SHP77 treated with DMSO at 0.1 percent for 48 hours (cell line): ENCODE measurements at regions not wholly inside any gene's neighbourhood (a gene's known extent, or its start where the extent isn't known, plus 50 kb on each side); places are given as distances from the start of the nearest gene placed in this dataset.
"Not testable (repeated sequence)": the region's sequence is repeated elsewhere in the genome, so short reads cannot be mapped to it uniquely, and the experiment has no call there.

Source experiments
- DNase-seq: peaks from one replicate; lab custom pipeline; 2025; lab: John Stamatoyannopoulos, UW

DNA sequence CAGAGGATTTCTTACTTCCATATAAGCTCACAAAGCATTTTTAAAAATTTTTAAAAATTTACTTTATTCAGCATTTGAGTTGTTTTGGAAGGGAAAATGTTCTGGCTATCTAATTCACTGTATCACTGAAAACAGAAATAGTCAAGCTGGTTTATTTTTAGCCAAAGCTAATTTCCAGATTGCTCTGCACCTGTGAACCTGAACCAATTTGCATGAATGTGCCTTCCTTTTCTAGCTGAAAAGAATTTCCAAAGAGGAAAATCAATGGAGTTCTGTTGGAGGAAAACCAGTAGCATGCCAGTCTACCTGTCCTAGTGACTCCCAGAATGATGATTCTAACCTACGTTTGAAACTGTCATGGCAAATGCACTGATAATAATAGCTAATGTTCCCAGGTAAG is 134.2 kb upstream of the LIPC start:
- DNase-seq, result no peak

DNA sequence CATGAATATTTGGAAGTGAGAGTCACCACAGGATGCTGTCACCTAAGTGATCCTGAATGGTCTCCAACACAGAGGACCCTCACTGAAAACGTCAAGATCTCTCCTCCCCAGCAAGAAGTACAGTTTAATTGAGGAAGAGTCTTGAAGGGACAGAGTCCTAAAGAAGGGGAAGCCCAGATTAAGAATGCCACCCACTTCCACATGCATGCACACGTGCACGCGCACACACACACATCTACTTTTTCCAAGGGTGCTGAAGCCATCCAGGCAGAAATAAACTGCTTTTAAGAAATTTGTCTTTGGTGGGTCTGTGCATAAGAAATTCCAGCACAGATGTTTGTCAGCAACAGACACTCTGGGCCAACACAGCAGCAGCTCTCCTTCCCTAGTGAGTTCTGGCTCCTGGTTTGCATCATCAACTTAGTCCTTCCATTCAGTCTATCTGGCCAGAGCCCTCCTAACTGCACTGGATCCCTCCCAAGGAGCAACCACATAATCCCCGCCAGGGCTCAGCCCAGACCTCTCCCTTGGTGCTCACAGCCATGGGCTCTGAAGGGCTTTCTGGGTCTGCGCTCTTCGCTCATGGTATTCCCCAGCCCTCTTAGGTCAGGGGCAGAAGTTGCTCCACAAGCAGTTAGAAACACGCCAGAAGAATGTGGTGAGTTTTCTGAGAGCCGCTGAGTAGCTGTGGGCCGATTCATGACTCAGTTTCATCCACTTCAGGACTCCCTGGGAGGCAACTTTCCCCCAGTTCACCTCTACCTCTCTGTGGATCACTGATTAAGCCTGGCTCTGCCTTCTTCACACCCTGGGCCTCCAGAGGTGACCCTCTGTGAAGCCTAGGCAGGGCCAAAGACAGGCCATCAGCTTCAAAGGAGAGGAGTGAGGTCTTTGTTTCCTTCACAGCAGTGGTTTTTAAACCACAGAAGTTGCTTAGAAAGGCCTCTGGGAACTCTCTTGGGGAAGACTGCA is 132.6 kb upstream of the LIPC start:
- DNase-seq, result no peak

DNA sequence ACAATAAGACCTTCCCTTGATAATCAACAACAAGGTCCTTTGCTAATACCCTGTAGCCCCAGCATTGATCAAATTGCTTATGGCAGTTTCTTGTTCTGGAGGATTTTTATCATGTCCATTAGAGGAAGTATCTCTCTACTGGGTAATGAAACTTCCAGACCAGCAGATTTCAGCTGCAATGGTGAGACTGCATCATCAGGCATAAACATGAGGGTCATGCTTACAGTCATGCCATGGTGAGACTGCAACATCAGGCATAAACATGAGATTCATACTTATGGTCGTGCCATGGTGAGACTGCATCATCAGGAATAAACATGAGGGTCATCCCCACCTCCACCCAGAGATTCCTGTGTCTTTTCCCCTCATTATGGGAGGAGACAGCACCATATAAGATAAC is 129.0 kb upstream of the LIPC start:
- DNase-seq, result no peak

DNA sequence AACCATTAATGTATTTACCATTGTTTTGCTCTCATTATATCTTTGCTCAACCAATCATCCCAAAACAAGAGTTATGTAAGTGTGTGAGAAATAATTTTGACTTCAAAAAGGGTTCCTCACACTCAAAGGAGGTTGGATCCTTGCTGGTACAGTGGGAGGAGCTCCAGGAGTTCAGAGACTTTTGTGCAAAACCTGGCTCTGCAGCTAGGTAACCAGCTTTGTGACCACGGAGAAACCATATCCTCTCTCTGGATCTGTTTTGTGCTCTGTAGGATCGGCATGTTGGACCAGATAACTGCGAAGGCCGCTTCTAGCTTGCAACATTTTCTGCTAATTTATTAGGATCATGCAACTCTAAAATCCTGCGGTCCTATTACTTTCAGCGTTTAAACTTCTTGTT is 128.6 kb upstream of the LIPC start:
- DNase-seq, result no peak

DNA sequence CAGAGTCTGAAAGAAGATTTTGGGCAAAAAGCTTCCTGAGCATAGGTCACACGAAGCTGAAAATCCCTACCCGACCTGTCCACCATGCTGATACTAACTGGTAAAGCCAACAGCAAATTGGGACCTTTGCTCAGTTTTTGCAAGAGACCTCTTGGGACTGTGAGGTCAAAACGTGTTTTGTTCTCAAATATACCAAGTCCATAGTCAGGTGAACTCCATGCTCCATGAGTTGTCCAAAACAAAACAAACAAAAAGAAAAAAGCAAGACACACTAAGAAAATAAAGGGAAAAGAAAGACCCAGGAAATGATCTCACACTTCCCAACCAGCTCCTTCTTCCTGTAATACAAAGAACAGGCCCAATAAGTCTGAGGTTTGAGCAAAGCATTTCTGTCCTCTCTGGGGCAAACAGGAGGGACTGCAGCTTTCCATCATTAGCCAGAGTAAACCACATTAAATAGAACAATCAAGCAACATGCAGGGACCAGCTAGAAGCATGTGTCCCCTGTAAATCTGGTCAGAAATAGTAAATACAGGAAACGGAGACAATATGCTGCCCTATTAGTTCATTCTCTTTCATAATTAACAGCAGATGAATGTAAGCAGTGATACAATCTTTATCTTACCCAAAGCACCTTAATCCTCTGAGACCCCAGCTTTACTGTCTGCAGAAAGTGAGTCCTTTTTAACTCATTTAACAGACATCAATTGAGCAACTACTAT is 125.0 kb upstream of the LIPC start:
- no peak for DNase-seq

DNA sequence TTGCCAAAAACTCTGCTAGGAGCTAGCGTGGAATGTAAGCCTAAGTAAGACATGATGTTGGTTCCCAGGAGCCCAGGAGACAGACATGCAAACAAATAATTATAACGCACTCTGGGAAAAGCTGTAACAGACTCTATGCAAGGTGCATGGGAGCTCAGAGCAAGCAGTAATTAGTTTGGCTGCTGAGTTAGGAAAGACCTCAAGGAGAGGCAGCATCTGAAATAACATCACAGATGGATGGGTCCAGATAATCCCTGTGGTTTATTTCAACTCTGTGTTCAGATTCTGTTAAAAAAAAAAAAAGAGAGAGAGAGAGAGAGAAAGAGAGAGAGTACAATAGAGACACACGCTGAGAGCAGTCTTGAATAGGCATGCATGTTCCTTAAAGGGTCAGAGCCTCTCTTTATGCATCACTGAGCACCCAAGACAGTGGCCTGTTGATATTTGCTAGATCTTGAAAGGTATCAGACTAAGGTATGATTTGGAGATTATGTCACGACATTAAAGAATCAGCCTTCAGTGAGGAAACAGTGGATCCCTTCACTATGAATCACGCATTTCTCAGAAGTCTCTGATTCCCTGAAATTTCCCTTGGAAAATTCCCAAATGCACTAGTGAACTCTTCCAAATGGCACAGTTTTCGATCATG is 124.4 kb upstream of the LIPC start:
- no peak for DNase-seq

DNA sequence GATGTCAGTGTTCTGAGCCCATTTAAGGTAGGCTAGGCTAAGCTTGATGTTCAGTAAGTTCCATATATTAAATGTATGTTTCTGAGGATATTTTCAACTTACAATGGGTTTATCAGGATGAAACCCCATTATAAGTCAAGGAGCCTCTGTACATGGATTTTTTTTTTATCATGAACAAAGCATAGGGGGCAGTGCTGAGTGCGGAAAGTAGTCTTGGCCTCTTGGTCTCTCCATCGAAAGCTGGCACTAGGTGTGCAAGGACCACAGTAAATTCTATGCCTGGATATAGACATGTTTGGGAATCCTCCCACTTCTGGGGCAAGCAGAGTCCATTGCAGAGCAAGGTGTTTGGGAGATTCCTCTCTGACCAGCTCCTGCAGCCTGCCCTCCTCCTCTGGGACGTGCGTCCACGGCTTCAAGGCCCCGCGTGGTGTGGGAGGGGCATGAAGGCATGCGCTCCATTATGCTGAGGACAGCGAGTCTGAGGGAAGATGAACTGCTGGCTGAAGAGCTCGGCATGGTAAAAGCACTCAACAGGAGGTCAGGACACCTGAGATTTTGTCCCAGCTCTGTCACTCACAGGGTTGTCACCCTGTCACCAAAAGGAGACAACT is 122.9 kb upstream of the LIPC start:
- no peak for DNase-seq

DNA sequence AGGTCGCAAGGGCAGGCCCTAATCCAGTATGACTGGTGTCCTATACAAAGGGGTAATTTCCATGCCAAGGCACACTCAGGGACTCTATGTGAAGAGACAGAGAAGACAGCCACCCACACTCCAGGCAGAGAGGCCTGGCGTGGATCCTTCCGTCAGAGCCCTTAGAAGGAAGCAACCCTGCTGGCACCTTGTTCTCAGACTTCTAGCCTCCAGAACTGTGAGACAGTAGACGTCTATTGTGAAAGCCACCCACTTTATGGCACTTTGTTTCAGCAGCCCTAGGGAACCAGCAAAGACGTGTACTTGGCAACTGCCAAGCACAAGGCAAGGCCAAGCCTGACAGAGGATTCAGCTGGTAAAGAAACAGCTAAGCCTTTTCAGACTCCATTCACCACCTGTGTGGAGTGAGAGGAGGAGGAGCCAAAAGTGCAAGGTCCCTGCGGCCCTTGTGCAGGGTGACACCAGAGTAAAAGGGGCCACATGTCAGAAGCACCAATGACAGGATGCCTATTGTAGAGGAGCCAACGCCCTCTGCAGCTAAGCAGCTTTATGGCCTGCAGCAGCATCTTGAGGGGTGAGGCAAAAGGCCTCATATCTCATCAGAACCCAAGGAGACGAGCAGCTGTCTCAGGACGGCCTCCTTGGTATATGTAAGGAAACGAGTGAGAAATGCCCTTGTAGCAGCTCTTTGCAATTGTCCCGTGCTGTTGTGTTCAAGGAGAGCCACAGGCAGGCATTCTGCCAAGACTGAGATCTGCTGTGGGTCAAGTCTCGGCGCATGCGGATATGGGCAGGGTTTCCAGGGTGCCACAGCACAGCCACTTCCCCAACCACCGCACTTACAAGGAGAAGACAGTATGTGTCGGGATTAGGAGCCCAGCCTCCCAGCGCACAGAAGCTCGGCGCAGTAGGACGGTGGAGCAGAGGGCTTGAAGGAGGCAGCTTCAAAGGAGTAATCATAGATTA is 121.5 kb upstream of the LIPC start:
- DNase-seq, result no peak

DNA sequence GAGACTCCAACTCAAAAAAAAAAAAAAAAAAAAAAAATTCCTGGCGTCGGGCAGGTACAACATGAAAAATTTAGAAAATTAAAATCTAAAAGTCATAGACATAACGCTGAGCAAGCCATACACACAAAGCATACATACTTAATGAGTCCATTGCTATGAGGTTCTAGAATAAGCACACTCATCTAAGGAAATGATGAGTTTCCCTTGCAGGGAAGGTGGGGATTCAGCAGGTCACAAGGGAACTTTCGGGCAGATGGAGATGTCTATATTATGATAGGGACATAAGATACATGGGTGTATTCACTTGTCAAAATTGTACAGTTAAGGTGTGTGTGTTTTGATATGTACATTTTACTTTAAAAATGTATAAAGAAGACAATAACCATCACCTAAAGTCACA is 120.2 kb upstream of the LIPC start:
- no peak for DNase-seq

DNA sequence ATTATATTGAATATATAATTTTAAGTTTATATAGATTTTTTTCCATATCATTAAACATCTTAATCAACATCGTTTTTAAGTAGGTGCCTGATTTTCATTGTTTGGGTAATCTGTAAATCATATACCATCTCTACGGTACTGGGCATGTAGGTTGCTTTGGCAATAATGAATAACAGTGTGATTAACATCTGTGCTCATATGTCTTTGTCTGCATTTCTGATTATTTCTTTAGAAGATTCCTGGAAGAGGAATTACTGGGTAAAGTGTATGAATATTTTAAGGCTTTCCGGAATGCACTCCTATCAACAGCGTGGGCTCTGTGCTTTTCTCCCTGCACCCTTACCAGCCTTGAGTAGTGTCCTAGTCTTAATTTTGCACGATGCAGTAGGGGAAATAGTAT is 119.8 kb upstream of the LIPC start:
- no peak for DNase-seq

DNA sequence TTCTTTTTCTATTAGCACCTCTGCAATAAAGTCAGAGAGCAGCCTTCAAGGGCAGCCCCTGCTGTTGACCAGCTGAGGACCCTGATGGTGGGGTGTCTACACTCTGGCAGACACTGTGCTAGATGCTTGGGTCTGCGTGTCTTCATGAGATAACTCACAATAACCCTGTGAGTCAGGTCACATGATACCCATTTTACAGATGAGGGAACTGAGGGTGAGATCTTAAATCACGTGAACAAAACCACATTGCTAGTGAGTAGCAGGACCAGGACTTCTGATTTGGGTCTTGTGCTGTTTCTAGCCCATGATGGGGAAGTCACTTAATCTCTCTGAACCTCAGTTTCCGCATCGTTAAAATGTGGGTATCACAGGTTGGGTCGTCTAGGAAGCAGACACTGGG is 118.5 kb upstream of the LIPC start:
- DNase-seq, result no peak

DNA sequence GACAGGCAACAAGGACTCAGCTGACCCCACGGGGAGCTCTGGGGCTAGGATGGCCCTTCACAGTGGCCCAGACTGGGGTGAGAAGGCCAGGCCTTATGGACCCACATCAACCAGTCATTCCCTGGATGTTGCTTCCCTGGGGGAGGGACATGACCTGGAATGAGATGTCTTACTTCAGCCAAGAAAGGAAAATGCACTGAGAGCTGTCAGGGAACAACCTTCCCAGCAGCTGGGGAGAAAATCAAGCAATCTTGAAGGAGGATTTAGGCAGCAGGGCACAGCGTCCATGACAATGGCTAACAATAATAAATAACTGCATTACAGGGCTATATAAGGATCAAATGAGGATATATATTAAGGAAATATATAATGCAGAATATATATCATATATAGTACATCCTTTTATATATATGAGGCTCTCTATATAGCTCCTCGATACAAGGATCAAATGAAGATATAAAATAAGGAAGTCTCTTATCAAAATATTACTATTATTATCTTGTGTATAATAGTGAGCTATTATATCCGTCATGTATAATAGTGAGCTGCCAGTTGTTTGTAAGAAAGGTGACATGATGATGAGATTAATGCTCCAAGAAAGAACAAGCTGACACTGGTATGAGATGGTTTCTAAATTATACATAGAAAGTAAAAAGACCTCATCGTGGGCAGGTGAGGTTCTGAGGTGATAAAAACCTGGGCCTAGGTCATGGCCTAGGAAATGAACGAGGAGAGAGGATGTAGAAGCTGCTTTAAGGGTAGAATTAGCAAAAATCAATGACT is 117.8 kb upstream of the LIPC start:
- DNase-seq, result no peak

DNA sequence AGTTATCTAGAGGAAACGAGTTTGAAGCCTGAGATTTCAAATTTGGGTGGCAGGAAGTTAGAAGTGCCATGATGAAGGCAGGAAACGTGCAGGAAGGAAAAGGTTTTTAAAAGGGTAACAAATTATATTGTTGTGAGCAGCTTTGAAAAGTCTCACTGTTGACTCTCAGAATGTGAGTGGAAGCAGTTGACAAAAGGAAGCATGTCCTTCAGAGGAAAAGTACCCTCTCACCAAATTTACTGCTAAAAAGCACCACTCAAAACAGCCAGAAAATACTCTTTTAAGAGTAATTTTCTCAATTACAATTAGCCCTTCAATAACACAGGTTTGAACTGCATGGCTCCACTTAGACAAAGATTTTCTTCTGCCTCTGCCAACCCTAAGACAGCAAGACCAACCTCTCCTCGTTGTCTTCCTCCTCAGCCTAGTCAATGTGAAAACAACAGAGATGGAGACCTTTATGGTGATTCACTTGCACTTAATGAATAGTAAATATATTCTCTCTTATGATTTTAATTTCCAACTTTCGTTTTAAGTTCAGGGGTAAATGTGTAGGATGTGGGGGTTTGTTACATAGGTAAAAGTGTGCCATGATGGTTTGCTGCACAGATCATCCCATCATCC is 117.1 kb upstream of the LIPC start:
- no peak for DNase-seq

DNA sequence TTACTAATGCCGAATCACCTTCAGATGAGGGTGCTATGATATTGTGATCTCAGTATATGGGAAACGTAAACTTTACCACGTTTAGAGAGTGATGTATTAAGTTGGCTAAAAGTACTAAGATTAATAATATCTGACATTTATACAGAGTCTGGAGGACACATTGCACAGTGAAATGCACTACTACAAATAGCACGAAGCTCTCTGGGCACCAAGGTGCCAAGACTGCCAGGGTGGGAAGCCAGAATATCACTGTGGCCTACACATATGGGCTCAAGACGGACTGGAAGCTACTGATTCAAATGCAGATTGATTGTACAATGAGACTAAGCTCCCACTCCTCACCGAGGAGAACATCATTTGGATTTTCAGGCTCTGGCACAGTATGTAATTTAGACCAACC is 113.3 kb upstream of the LIPC start:
- DNase-seq, result no peak

DNA sequence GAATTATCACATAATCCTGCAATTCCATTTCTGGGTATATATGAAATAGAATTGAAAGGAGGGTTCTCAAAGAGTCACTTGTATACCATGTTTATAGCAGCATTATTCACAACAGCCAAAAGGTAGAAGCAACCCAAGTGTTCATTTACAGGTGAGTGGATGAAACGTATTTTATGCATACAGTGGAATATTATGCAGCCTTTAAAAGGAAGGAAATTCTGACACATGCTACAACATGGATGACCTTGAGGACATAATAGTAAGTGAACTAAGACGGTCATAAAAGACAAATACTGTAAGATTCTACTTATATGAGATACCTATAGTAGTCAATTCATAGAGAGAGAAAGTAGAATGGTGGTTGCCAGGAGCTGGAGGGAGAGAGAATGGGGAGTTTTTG is 110.8 kb upstream of the LIPC start:
- no peak for DNase-seq

DNA sequence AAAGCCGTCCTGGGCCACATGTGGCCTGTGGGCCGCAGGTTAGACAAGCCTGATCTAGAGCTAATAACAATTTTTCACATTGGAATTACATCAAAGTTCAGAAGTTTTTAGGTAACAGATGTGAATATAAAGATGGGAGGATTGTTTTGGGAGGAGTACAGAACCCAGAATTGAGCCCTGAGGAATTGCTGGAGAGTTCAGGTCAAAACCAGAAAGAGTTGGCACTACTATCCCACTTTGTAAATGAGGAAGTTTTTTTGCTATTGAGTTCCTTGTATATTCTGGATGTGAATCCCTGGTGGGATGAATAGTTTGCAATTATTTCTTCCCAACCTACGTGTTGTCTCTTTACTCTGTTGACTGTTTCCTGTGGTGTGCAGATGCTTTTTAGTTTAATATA is 109.5 kb upstream of the LIPC start:
- DNase-seq, result no peak

DNA sequence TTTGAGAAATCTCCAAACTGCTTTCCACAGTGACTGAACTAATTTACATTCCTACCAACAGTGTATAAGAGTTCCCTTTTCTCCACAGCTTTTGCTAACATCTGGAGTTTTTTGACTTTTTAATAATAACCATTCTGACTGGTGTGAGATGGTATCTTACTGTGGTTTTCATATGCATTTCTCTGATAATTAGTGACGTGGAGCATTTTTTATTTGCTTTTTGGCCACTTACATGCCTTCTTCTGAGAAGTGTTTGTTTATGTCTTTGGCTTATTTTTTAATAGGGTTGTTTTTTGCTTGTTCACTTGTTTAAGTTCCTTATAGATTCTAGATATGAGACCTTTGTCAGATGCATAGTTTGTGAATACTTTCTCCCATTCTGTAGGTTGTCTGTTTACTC is 108.5 kb upstream of the LIPC start:
- not testable (repeated sequence) for DNase-seq

DNA sequence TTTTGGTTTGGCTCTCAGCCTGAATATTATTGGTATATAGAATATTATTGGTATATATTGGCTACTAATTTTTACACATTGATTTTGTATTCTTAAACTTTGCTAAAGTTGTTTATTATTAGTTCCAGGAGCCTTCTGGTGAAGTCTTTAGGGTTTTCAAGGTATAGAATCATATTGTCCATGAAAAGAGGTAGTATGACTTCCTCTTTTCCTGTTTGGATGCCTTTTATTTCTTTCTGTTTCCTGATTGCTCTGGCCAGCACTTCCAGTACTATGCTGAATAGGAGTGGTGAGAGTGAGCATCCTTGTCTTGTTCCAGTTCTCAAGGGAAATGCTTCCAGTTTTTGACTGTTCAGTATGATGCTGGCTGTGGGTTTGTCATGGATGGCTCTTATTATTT is 107.3 kb upstream of the LIPC start:
- DNase-seq, result no peak

DNA sequence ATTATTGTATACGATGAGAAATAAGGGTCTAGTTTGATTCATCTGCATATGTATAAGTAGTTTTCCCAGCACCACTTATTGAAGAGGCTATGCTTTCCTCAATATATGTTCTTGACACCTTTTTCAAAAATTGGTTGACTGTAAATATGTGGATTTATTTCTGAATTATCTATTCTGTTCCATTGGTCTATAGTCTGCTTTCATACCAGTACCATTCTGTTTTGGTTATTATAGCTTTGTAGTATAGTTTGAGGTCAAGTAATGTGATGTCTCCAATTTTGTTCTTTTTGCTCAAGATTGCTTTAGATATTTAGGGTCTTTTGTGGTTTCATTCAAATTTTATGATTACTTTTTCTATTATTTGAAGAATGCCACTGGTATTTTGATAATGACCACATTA is 103.8 kb upstream of the LIPC start:
- no peak for DNase-seq

DNA sequence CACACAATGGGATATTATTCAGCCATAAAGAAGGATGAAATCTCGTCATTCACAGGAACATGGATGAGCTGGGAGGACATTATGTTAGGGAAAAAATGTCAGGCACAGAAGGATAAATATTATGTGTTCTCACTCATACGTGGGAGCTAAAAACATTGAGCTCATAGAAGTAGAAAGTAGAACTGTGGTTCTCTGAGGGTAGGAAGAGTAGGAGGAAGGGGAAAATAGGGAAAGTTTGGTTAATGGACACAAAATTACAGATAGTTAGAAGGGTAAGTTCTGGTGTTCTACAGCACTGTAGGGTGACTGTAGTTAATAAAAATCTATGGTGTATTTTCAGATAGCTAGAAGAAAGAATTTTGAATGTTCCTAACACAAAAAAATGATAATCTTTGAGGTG is 102.6 kb upstream of the LIPC start:
- no peak for DNase-seq
